ENCODE measurements at regions not wholly inside any gene's neighbourhood (a gene's known extent, or its start where the extent isn't known, plus 50 kb on each side); places are given as distances from the start of the nearest gene placed in this dataset.

GRCh38 chr6:148090326-148090725, 252.3 kb upstream of the SASH1 start:
- no peak for DNase-seq (ENCODE audit: low read depth)

- no peak for DNase-seq (ENCODE audit: low read depth)
Observed at GRCh38 chr6:148091394-148091793, 251.2 kb upstream of the SASH1 start.

- no peak for DNase-seq (ENCODE audit: low read depth)
Observed at GRCh38 chr6:148103436-148103835, 239.2 kb upstream of the SASH1 start.

- no peak for DNase-seq (ENCODE audit: low read depth)
Observed at GRCh38 chr6:148104131-148104530, 238.5 kb upstream of the SASH1 start.

- DNase-seq (ENCODE audit: low read depth) = no peak
Observed at GRCh38 chr6:148105695-148106094, 236.9 kb upstream of the SASH1 start.

GRCh38 chr6:148107911-148108310, 234.7 kb upstream of the SASH1 start:
- DNase-seq (ENCODE audit: low read depth) = no peak

- no peak for DNase-seq (ENCODE audit: low read depth)
Observed at GRCh38 chr6:148109732-148110131, 232.9 kb upstream of the SASH1 start.

- no peak for DNase-seq (ENCODE audit: low read depth)
Observed at GRCh38 chr6:148110925-148111324, 231.7 kb upstream of the SASH1 start.

- no peak for DNase-seq (ENCODE audit: low read depth)
Observed at GRCh38 chr6:148112851-148113319, 229.8 kb upstream of the SASH1 start.

GRCh38 chr6:148116001-148116400, 226.6 kb upstream of the SASH1 start:
- DNase-seq (ENCODE audit: low read depth) = no peak

GRCh38 chr6:148118244-148118643, 224.4 kb upstream of the SASH1 start:
- no peak for DNase-seq (ENCODE audit: low read depth)

- no peak for DNase-seq (ENCODE audit: low read depth)
Observed at GRCh38 chr6:148128014-148128730, 214.5 kb upstream of the SASH1 start.

GRCh38 chr6:148134592-148134991, 208.0 kb upstream of the SASH1 start:
- no peak for DNase-seq (ENCODE audit: low read depth)

GRCh38 chr6:148136586-148136985, 206.1 kb upstream of the SASH1 start:
- DNase-seq (ENCODE audit: low read depth) = no peak

- DNase-seq (ENCODE audit: low read depth) = no peak
Observed at GRCh38 chr6:148137652-148138051, 205.0 kb upstream of the SASH1 start.

- DNase-seq (ENCODE audit: low read depth) = no peak
Observed at GRCh38 chr6:148138573-148138972, 204.1 kb upstream of the SASH1 start.

- DNase-seq (ENCODE audit: low read depth) = no peak
Observed at GRCh38 chr6:148140772-148141557, 201.7 kb upstream of the SASH1 start.

GRCh38 chr6:148142821-148143220, 199.8 kb upstream of the SASH1 start:
- DNase-seq (ENCODE audit: low read depth) = no peak

GRCh38 chr6:148143771-148144170, 198.9 kb upstream of the SASH1 start:
- DNase-seq (ENCODE audit: low read depth) = no peak

- DNase-seq (ENCODE audit: low read depth) = peak; percentile 20
Observed at GRCh38 chr6:148144917-148145521, 197.6 kb upstream of the SASH1 start.

- no peak for DNase-seq (ENCODE audit: low read depth)
Observed at GRCh38 chr6:148146717-148147462, 195.7 kb upstream of the SASH1 start.

GRCh38 chr6:148147463-148147830, 195.2 kb upstream of the SASH1 start:
- no peak for DNase-seq (ENCODE audit: low read depth)

Data from forelimb muscle (tissue), 1 donor.